Epithelial cell of esophagus (primary cell): ENCODE measurements at regions not wholly inside any gene's neighbourhood (a gene's known extent, or its start where the extent isn't known, plus 50 kb on each side); places are given as distances from the start of the nearest gene placed in this dataset.

Experiments
- DNase-seq: peaks from one replicate; pipeline ENCODE4 v3.0.0; 2010; ENCODE audit warnings: low read depth
- H3K4me3 ChIP-seq: 2 replicates; pipeline ENCODE4 v1.5.1; 2011; ENCODE audit warnings: mild to moderate bottlenecking, low read length, control low read depth
- CTCF ChIP-seq: IDR thresholded peaks from 2 replicates; pipeline ENCODE4 v1.5.1; 2011; ENCODE audit warnings: low read depth, mild to moderate bottlenecking, low read length, control low read depth, inconsistent platforms; ENCODE audit not compliant: insufficient read depth; ENCODE audit errors: missing control alignments

- H3K4me3 ChIP-seq = no peak overlapping the region
- DNase-seq = no peak
- TF ChIP-seq CTCF = no peak
These were observed 107.8 kb upstream of the TGFBR2 start for GRCh38 chr3:30498587-30498967.

- DNase-seq = no peak
- no peak overlapping the region for H3K4me3 ChIP-seq
- no peak for TF ChIP-seq CTCF
These were observed 105.6 kb upstream of the TGFBR2 start for GRCh38 chr3:30500666-30501399.

DNA sequence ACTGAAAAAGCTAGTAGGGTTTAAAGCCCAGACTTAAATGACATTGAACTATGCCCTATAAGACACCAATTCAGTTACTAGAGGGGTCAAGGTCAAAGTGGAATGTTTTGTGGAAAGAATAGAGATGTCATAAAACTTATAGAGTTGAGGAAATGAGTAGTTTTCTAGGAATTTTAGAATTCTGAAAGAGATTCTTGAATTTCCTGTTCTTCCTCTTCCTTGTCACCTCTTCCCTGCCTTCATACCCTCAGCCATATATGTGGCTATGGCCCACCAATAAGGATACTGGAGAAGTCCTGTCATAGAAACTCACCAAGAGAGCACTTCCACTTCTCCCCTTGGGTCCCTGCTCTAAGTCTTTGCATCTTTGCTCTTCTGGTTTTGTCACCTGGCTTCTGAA is 104.9 kb upstream of the TGFBR2 start:
- no peak for TF ChIP-seq CTCF
- no peak overlapping the region for H3K4me3 ChIP-seq
- no peak for DNase-seq

DNA sequence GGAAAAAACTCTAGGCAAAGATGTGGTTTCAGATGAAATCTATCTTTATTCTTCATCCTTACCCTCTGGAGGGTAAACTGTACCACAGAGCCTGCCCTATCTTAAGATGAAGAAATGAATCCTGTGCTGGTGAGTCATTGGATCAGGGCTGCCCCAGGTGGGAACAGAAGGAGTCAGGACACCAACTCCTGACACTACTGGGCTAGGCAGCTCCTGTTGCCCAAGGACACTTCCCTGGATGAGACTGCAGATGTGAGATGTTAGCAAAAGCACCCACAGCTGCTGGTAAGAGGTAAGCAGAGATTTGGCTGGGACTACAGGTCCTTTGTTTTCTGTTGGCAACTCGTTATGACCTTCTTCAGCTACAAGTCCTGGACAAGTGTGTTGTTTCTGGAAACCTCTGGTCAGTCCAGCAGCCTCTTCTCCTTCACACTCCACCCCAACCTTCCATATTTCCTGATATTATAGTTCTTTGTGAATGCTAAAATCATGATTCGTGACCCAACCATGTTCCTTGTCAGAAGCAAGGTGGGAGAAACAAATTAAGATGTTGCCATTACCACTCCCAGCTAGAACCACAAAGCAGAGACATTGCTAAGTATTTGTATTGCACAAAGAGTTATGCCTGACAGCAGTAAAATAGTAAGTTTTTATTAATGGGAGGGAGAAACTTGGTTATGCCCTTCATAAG is 104.2 kb upstream of the TGFBR2 start:
- DNase-seq = peak; percentile 61
- H3K4me3 ChIP-seq = no peak overlapping the region
- no peak for TF ChIP-seq CTCF

DNA sequence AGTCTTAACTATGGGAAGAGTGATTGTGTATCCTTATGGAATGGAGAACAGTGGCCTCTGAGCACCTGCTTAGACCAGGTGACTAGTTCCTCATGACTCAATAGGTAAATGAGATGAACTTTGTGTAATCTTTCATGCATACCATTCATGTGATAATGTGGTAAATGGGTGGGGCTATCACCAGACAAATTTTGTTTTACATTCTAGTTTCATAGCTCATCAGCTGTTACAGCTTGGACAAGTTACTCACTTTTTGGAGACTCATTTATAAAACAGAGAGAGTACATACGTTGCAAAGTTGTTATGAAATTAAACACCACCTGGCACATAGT is 103.7 kb upstream of the TGFBR2 start:
- DNase-seq = peak; percentile 96
- no peak for TF ChIP-seq CTCF
- no peak overlapping the region for H3K4me3 ChIP-seq

GRCh38 chr3:30503446-30503845 is 103.0 kb upstream of the TGFBR2 start:
- no peak overlapping the region for H3K4me3 ChIP-seq
- no peak for DNase-seq
- TF ChIP-seq CTCF = no peak

- peak; percentile 17 for DNase-seq
- no peak for TF ChIP-seq CTCF
- H3K4me3 ChIP-seq = no peak overlapping the region
These were observed 101.5 kb upstream of the TGFBR2 start for GRCh38 chr3:30504939-30505338.
